ENCODE measurements at regions not wholly inside any gene's neighbourhood (a gene's known extent, or its start where the extent isn't known, plus 50 kb on each side); places are given as distances from the start of the nearest gene placed in this dataset.

- ATAC-seq (no peak), DNase-seq (no peak)
- CTCF ChIA-PET = no interaction called here
- Mint-ChIP-seq H3K9me3 (no peaks in the 10 kb centered on the region), H3K27ac (no peak overlapping the region), H3K4me3 (no peak overlapping the region), H3K27me3 (peaks cover 16% of the 10 kb centered on the region), H3K36me3 (ENCODE audit: low read depth) (no peaks in the 10 kb centered on the region), H3K4me1 (ENCODE audit: low read depth) (peaks cover 7% of the 10 kb centered on the region)
- TF ChIP-seq, protein P1, sequence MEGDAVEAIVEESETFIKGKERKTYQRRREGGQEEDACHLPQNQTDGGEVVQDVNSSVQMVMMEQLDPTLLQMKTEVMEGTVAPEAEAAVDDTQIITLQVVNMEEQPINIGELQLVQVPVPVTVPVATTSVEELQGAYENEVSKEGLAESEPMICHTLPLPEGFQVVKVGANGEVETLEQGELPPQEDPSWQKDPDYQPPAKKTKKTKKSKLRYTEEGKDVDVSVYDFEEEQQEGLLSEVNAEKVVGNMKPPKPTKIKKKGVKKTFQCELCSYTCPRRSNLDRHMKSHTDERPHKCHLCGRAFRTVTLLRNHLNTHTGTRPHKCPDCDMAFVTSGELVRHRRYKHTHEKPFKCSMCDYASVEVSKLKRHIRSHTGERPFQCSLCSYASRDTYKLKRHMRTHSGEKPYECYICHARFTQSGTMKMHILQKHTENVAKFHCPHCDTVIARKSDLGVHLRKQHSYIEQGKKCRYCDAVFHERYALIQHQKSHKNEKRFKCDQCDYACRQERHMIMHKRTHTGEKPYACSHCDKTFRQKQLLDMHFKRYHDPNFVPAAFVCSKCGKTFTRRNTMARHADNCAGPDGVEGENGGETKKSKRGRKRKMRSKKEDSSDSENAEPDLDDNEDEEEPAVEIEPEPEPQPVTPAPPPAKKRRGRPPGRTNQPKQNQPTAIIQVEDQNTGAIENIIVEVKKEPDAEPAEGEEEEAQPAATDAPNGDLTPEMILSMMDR (IDR thresholded peaks at IDR 0.05) = no peak
- intact Hi-C loops (cut with micrococcal nuclease) = no loop called here
- POLR2A ChIA-PET = no interaction called here
Measured at GRCh38 chr10:4517746-4518145, 308.3 kb upstream of the AKR1E2 start.

GRCh38 chr10:4515721-4516120, 310.3 kb upstream of the AKR1E2 start:
- H3K9me3 Mint-ChIP-seq = no peaks in the 10 kb centered on the region
- no peak overlapping the region for H3K4me3 Mint-ChIP-seq
- TF ChIP-seq, protein P1 (IDR thresholded peaks at IDR 0.05) = no peak
- POLR2A ChIA-PET = no interaction called here
- ATAC-seq (no peak), DNase-seq (no peak)
- peaks cover 16% of the 10 kb centered on the region for H3K27me3 Mint-ChIP-seq
- H3K27ac Mint-ChIP-seq = no peak overlapping the region
- H3K36me3 Mint-ChIP-seq (ENCODE audit: low read depth) = no peaks in the 10 kb centered on the region
- intact Hi-C loops (cut with micrococcal nuclease) = no loop called here
- CTCF ChIA-PET = no interaction called here
- H3K4me1 Mint-ChIP-seq (ENCODE audit: low read depth) = peaks cover 7% of the 10 kb centered on the region

GRCh38 chr10:4514445-4515108, 311.4 kb upstream of the AKR1E2 start:
- H3K36me3 Mint-ChIP-seq (ENCODE audit: low read depth) = no peaks in the 10 kb centered on the region
- ATAC-seq = no peak
- H3K9me3 Mint-ChIP-seq = no peaks in the 10 kb centered on the region
- TF ChIP-seq, protein P1 (IDR thresholded peaks at IDR 0.05) = no peak
- H3K27me3 Mint-ChIP-seq = peaks cover 13% of the 10 kb centered on the region
- ChIA-PET CTCF (interaction anchor here (1.0 kb wide), 1 partner anchor 12 kb away, joined by 3 read pairs; no protein-coding TSS in a partner anchor), POLR2A (no interaction called here)
- H3K4me1 Mint-ChIP-seq (ENCODE audit: low read depth) = peaks cover 7% of the 10 kb centered on the region
- peak; percentile 5 for DNase-seq
- H3K4me3 Mint-ChIP-seq = no peak overlapping the region
- intact Hi-C loops (cut with micrococcal nuclease) = no loop called here
- H3K27ac Mint-ChIP-seq = no peak overlapping the region

- peaks cover 6% of the 10 kb centered on the region for H3K27me3 Mint-ChIP-seq
- peaks cover 7% of the 10 kb centered on the region for H3K4me1 Mint-ChIP-seq (ENCODE audit: low read depth)
- H3K27ac Mint-ChIP-seq = no peak overlapping the region
- CTCF ChIA-PET = interaction anchor here (1.1 to 1.2 kb wide), 2 partner anchors 23 to 140 kb away, joined by 3 read pairs; no protein-coding TSS in a partner anchor
- no peak overlapping the region for H3K4me3 Mint-ChIP-seq
- TF ChIP-seq, protein P1 (IDR thresholded peaks at IDR 0.05) = no peak
- ATAC-seq = no peak
- no peaks in the 10 kb centered on the region for H3K36me3 Mint-ChIP-seq (ENCODE audit: low read depth)
- peak; percentile 29 for DNase-seq
- POLR2A ChIA-PET = no interaction called here
- no peaks in the 10 kb centered on the region for H3K9me3 Mint-ChIP-seq
- intact Hi-C loops (cut with micrococcal nuclease) = no loop called here
Measured at GRCh38 chr10:4512671-4513240, 313.3 kb upstream of the AKR1E2 start.

DNA sequence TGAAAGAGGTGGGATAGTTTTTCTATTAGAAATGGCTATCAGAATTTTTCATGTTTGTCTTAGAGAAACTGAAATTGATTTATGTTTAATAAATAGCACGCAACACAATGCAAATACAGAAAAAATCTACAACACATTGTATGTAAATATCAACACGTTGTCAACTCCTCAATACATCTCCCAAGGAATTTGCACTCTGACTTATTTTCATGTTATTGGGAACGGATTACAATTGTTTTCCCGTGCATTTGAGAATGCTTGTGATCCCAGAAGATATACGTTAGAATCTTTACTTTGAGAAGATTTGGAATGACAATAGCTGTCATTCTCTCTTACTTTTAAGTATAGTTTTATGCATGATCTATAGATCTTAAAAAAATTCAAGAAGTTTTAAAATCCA, 313.8 kb upstream of the AKR1E2 start:
- H3K27ac Mint-ChIP-seq = no peak overlapping the region
- intact Hi-C loops (cut with micrococcal nuclease) = no loop called here
- H3K27me3 Mint-ChIP-seq = peaks cover 6% of the 10 kb centered on the region
- no peaks in the 10 kb centered on the region for H3K36me3 Mint-ChIP-seq (ENCODE audit: low read depth)
- H3K9me3 Mint-ChIP-seq = no peaks in the 10 kb centered on the region
- ATAC-seq (no peak), DNase-seq (no peak)
- no peak overlapping the region for H3K4me3 Mint-ChIP-seq
- peaks cover 7% of the 10 kb centered on the region for H3K4me1 Mint-ChIP-seq (ENCODE audit: low read depth)
- TF ChIP-seq, protein P1 (IDR thresholded peaks at IDR 0.05) = no peak
- ChIA-PET CTCF (interaction anchor here (1.0 to 1.5 kb wide), 3 partner anchors 22 to 145 kb away, joined by 3 to 5 read pairs (median 3); no protein-coding TSS in a partner anchor), POLR2A (no interaction called here)
